ENCODE measurements at regions not wholly inside any gene's neighbourhood (a gene's known extent, or its start where the extent isn't known, plus 50 kb on each side); places are given as distances from the start of the nearest gene placed in this dataset.

DNA sequence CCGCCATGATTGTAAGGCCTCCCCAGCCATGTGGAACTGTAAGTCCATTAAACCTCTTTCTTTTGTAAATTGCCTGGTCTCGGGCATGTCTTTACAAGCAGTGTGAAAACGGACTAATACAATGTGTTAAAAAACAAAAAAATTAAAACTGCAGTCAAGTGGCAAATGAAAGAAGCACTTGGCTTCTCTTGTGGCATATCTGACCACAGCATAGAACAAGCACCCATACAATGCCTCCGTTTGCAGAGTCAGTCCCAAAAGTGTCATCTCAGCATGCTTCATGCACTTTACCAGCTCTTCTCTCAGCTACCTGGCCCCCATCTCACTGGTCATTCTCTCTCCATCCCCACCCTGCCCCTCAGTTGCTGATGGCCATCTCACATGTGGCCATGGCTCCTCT, 51.1 kb upstream of the DAPK1 start:
- no peak for DNase-seq (ENCODE audit: low read depth)

DNA sequence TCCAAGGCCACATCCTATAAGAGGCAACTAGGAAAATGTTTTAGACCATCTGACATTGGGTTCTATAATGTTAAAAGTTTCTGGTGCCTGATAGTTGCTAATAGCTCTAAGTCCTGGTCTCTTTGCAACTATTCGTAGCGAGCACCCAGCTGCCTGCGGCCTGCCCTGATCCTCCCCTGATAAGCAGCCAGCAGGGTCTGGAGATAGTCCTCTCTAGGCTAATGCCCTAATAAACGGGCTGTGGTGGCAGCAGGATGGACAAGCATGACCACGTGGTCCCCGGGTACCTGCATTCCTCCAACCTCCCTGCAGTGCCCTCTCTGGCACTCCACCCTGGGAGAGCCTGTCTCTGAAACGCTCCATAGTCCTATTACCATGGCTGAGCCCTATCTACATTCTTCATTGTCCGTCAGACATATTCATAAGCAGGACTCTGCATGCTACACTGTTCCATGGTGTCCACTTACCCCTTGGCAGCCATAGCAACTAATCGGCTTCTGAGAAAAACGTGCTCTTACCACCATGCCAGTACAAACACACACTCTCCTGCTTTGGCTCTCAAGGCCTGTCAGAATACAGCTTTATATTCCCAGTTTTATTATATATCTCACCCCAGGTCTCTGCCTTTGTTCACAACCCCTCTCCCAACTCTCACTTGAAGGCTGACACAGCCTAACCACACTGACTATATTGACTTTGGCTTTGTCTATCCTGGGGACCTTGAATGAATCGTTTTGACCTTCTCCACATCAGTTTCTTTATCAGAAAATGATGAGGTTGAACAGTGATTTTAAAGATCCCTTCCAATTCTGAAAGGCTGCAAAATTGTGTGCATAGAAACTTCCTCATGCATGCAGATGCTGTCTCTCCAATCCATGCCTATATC, 49.9 kb upstream of the DAPK1 start:
- DNase-seq (ENCODE audit: low read depth) = no peak
